ENCODE measurements at regions not wholly inside any gene's neighbourhood (a gene's known extent, or its start where the extent isn't known, plus 50 kb on each side); places are given as distances from the start of the nearest gene placed in this dataset.

DNA sequence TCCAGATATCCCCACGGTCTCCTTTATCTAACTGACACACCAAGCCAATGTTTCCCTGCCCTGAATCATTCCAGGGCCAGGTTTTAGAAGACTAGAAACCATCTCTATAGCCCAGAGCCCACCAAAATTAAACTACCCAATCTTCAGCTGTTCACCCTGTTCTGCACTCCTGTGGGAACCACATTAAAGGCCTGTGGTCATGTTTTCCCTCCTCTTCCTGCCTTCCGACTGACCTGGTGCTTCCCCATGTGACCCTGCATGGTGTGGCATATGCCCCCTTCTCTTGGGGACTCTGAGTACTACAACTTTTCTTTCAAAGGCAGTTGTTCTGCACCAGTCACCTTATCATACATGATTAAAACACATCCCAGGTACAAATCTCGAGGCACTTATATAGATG lies 155.0 kb downstream of the TMEM200A start:
- Mint-ChIP-seq H3K9me3 (peaks cover 14% of the 10 kb centered on the region), H3K4me3 (no peak overlapping the region), H3K4me1 (peaks cover 53% of the 10 kb centered on the region), H3K27ac (ENCODE audit: low read depth) (peak overlapping the region; percentile 20), H3K36me3 (ENCODE audit: insufficient read depth) (peaks cover 1% of the 10 kb centered on the region), H3K27me3 (no peaks in the 10 kb centered on the region)
- DNase-seq (ENCODE audit: low spot score in 2 of 2): no peak
- ATAC-seq (replicated peaks; ENCODE audit: extremely low read depth, poor library complexity, severe bottlenecking): no peak

- peaks cover 8% of the 10 kb centered on the region for H3K9me3 Mint-ChIP-seq
- peaks cover 2% of the 10 kb centered on the region for H3K36me3 Mint-ChIP-seq (ENCODE audit: insufficient read depth)
- H3K27me3 Mint-ChIP-seq: no peaks in the 10 kb centered on the region
- no peak overlapping the region for H3K4me3 Mint-ChIP-seq
- peak overlapping the region; percentile 84 for H3K27ac Mint-ChIP-seq (ENCODE audit: low read depth)
- H3K4me1 Mint-ChIP-seq: peaks cover 34% of the 10 kb centered on the region
- DNase-seq (ENCODE audit: low spot score in 2 of 2): no peak
- peak; percentile 47 for ATAC-seq (replicated peaks; ENCODE audit: extremely low read depth, poor library complexity, severe bottlenecking)
Observed at GRCh38 chr6:130524552-130524951, 158.7 kb downstream of the TMEM200A start.

DNA sequence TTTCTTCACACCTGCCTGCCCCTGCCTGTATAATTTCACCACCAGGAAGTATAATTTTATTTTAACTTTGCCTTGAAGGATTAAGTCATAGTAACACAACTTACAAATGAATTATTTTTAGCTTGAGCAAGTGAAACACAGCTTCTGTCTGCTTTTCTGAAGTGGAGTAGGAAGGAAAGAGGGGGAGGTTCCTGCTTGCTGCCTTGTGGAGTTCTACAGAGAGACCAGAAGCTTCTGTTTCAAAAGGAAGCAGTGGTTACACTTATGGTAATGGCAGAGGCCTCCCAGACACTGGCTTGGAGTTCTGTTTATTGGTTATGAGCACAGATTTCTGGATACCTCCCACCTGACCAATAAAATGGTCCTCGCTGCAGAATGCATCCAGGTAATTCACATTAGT lies 159.6 kb downstream of the TMEM200A start:
- peaks cover 8% of the 10 kb centered on the region for H3K9me3 Mint-ChIP-seq
- peaks cover 2% of the 10 kb centered on the region for H3K36me3 Mint-ChIP-seq (ENCODE audit: insufficient read depth)
- H3K4me1 Mint-ChIP-seq: peaks cover 34% of the 10 kb centered on the region
- ATAC-seq (replicated peaks; ENCODE audit: extremely low read depth, poor library complexity, severe bottlenecking): peak; percentile 39
- peak overlapping the region; percentile 84 for H3K27ac Mint-ChIP-seq (ENCODE audit: low read depth)
- H3K4me3 Mint-ChIP-seq: peak overlapping the region; percentile 10
- no peaks in the 10 kb centered on the region for H3K27me3 Mint-ChIP-seq
- DNase-seq (ENCODE audit: low spot score in 2 of 2): no peak

- DNase-seq (ENCODE audit: low spot score in 2 of 2) (no peak), ATAC-seq (replicated peaks; ENCODE audit: extremely low read depth, poor library complexity, severe bottlenecking) (no peak)
- peaks cover 2% of the 10 kb centered on the region for H3K36me3 Mint-ChIP-seq (ENCODE audit: insufficient read depth)
- no peak overlapping the region for H3K4me3 Mint-ChIP-seq
- H3K4me1 Mint-ChIP-seq: peaks cover 29% of the 10 kb centered on the region
- H3K27ac Mint-ChIP-seq (ENCODE audit: low read depth): no peak overlapping the region
- no peaks in the 10 kb centered on the region for H3K9me3 Mint-ChIP-seq
- H3K27me3 Mint-ChIP-seq: no peaks in the 10 kb centered on the region
Observed at GRCh38 chr6:130526466-130526865, 160.6 kb downstream of the TMEM200A start.

GRCh38 chr6:130527173-130527572 lies 161.4 kb downstream of the TMEM200A start:
- peaks cover 29% of the 10 kb centered on the region for H3K4me1 Mint-ChIP-seq
- H3K9me3 Mint-ChIP-seq: no peaks in the 10 kb centered on the region
- no peak for ATAC-seq (replicated peaks; ENCODE audit: extremely low read depth, poor library complexity, severe bottlenecking)

GRCh38 chr6:130529569-130530149 lies 163.8 kb downstream of the TMEM200A start:
- peaks cover 2% of the 10 kb centered on the region for H3K36me3 Mint-ChIP-seq (ENCODE audit: insufficient read depth)
- no peak for DNase-seq (ENCODE audit: low spot score in 2 of 2)
- no peaks in the 10 kb centered on the region for H3K9me3 Mint-ChIP-seq
- H3K27me3 Mint-ChIP-seq: no peaks in the 10 kb centered on the region
- H3K4me3 Mint-ChIP-seq: no peak overlapping the region
- peaks cover 14% of the 10 kb centered on the region for H3K4me1 Mint-ChIP-seq
- no peak overlapping the region for H3K27ac Mint-ChIP-seq (ENCODE audit: low read depth)
- no peak for ATAC-seq (replicated peaks; ENCODE audit: extremely low read depth, poor library complexity, severe bottlenecking)

More at GRCh38 chr6:130527173-130527572, 161.4 kb downstream of the TMEM200A start:
- H3K27me3 Mint-ChIP-seq: no peaks in the 10 kb centered on the region
- no peak overlapping the region for H3K4me3 Mint-ChIP-seq
- H3K36me3 Mint-ChIP-seq (ENCODE audit: insufficient read depth): peaks cover 2% of the 10 kb centered on the region
- no peak overlapping the region for H3K27ac Mint-ChIP-seq (ENCODE audit: low read depth)
- DNase-seq (ENCODE audit: low spot score in 2 of 2): no peak

GRCh38 chr6:130534627-130535026 lies 168.8 kb downstream of the TMEM200A start:
- H3K27me3 Mint-ChIP-seq: no peaks in the 10 kb centered on the region
- peaks cover 15% of the 10 kb centered on the region for H3K9me3 Mint-ChIP-seq
- no peak overlapping the region for H3K4me3 Mint-ChIP-seq
- no peaks in the 10 kb centered on the region for H3K36me3 Mint-ChIP-seq (ENCODE audit: insufficient read depth)
- ATAC-seq (replicated peaks; ENCODE audit: extremely low read depth, poor library complexity, severe bottlenecking): no peak
- H3K27ac Mint-ChIP-seq (ENCODE audit: low read depth): no peak overlapping the region
- H3K4me1 Mint-ChIP-seq: peaks cover 11% of the 10 kb centered on the region
- no peak for DNase-seq (ENCODE audit: low spot score in 2 of 2)

DNA sequence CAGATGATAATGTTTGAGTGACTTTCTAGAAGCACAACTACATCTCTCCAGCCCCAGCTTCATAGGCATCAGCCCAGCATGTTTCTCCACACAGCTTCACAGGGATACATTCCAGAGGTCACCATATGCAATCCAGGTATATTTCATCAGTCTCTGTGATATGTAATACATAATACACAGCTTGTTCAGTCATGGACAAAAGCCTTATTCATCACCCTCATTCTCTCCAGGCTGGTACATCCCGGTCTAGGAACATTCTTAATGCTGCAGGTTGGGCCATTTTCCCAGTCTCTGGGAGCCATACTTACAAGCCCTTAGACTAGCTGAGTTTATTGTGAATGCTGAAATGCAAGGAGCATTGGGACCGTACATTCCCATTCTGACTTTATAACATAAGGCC lies 169.4 kb downstream of the TMEM200A start:
- no peak overlapping the region for H3K27ac Mint-ChIP-seq (ENCODE audit: low read depth)
- H3K4me3 Mint-ChIP-seq: no peak overlapping the region
- no peaks in the 10 kb centered on the region for H3K27me3 Mint-ChIP-seq
- H3K4me1 Mint-ChIP-seq: peaks cover 11% of the 10 kb centered on the region
- H3K9me3 Mint-ChIP-seq: peaks cover 20% of the 10 kb centered on the region
- H3K36me3 Mint-ChIP-seq (ENCODE audit: insufficient read depth): no peaks in the 10 kb centered on the region
- ATAC-seq (replicated peaks; ENCODE audit: extremely low read depth, poor library complexity, severe bottlenecking) (no peak), DNase-seq (ENCODE audit: low spot score in 2 of 2) (no peak)

GRCh38 chr6:130537447-130537846 lies 171.6 kb downstream of the TMEM200A start:
- Mint-ChIP-seq H3K27ac (ENCODE audit: low read depth) (peak overlapping the region; percentile 25), H3K27me3 (no peaks in the 10 kb centered on the region), H3K4me3 (no peak overlapping the region), H3K9me3 (peaks cover 33% of the 10 kb centered on the region), H3K4me1 (peaks cover 11% of the 10 kb centered on the region), H3K36me3 (ENCODE audit: insufficient read depth) (no peaks in the 10 kb centered on the region)
- no peak for ATAC-seq (replicated peaks; ENCODE audit: extremely low read depth, poor library complexity, severe bottlenecking)
- DNase-seq (ENCODE audit: low spot score in 2 of 2): no peak

DNA sequence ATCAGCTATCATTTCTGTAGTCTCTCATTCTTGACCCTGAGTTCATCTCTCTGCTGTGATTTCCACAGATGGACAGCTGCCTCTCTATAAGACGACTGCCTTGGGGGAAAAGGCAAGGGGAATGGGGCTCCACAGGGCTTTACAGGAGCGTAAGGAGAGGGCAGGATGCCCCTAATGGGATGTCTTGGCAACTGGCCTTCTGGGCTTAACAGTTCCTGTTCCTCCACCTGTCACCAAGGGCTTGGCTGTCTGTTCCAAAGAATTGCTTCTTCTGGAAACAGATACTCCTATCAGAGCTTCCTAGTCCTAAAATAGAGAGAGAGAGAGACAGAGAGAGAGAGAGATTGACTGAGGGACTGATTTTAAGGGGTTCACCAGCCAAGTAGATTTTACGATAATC lies 181.9 kb downstream of the TMEM200A start:
- Mint-ChIP-seq H3K4me3 (no peak overlapping the region), H3K36me3 (ENCODE audit: insufficient read depth) (no peaks in the 10 kb centered on the region), H3K4me1 (no peaks in the 10 kb centered on the region), H3K27ac (ENCODE audit: low read depth) (no peak overlapping the region), H3K9me3 (no peaks in the 10 kb centered on the region), H3K27me3 (no peaks in the 10 kb centered on the region)
- no peak for DNase-seq (ENCODE audit: low spot score in 2 of 2)
- ATAC-seq (replicated peaks; ENCODE audit: extremely low read depth, poor library complexity, severe bottlenecking): no peak

- Mint-ChIP-seq H3K27me3 (no peaks in the 10 kb centered on the region), H3K4me3 (no peak overlapping the region), H3K36me3 (ENCODE audit: insufficient read depth) (peaks cover 1% of the 10 kb centered on the region), H3K27ac (ENCODE audit: low read depth) (no peak overlapping the region), H3K9me3 (no peaks in the 10 kb centered on the region), H3K4me1 (peaks cover 17% of the 10 kb centered on the region)
- ATAC-seq (replicated peaks; ENCODE audit: extremely low read depth, poor library complexity, severe bottlenecking): no peak
- no peak for DNase-seq (ENCODE audit: low spot score in 2 of 2)
Observed at GRCh38 chr6:130557481-130558112, 191.8 kb downstream of the TMEM200A start.

GRCh38 chr6:130558131-130558530 lies 192.3 kb downstream of the TMEM200A start:
- no peak overlapping the region for H3K4me3 Mint-ChIP-seq
- H3K9me3 Mint-ChIP-seq: no peaks in the 10 kb centered on the region
- no peaks in the 10 kb centered on the region for H3K27me3 Mint-ChIP-seq

DNA sequence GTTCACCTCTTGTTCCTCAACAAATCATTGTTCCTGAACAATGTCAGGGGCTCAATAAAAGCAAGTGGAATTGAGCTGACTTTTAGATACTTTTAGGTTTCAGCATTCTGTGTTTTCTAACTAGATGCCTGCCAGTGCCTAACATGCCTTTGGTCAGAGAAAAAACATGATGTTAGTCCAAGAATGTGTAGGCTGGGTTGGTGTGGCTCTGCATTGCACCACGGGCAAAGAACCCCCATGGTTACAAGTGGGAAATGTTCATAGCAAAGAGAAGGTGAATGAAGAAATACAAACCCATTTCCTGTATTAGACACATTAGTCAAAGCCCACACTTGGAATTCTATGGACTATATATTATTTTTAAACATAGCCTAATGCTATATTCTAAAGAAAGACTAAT lies 193.3 kb downstream of the TMEM200A start:
- no peak overlapping the region for H3K4me3 Mint-ChIP-seq
- H3K9me3 Mint-ChIP-seq: no peaks in the 10 kb centered on the region
- H3K4me1 Mint-ChIP-seq: peaks cover 17% of the 10 kb centered on the region
- no peaks in the 10 kb centered on the region for H3K27me3 Mint-ChIP-seq
- no peak for DNase-seq (ENCODE audit: low spot score in 2 of 2)
- ATAC-seq (replicated peaks; ENCODE audit: extremely low read depth, poor library complexity, severe bottlenecking): no peak
- no peak overlapping the region for H3K27ac Mint-ChIP-seq (ENCODE audit: low read depth)
- H3K36me3 Mint-ChIP-seq (ENCODE audit: insufficient read depth): peaks cover 1% of the 10 kb centered on the region

More at GRCh38 chr6:130558131-130558530, 192.3 kb downstream of the TMEM200A start:
- Mint-ChIP-seq H3K36me3 (ENCODE audit: insufficient read depth) (peaks cover 1% of the 10 kb centered on the region), H3K27ac (ENCODE audit: low read depth) (no peak overlapping the region), H3K4me1 (peaks cover 17% of the 10 kb centered on the region)
- ATAC-seq (replicated peaks; ENCODE audit: extremely low read depth, poor library complexity, severe bottlenecking) (no peak), DNase-seq (ENCODE audit: low spot score in 2 of 2) (no peak)

All from central memory CD8-positive, alpha-beta T cell (primary cell).